ENCODE measurements at regions not wholly inside any gene's neighbourhood (a gene's known extent, or its start where the extent isn't known, plus 50 kb on each side); places are given as distances from the start of the nearest gene placed in this dataset.

DNA sequence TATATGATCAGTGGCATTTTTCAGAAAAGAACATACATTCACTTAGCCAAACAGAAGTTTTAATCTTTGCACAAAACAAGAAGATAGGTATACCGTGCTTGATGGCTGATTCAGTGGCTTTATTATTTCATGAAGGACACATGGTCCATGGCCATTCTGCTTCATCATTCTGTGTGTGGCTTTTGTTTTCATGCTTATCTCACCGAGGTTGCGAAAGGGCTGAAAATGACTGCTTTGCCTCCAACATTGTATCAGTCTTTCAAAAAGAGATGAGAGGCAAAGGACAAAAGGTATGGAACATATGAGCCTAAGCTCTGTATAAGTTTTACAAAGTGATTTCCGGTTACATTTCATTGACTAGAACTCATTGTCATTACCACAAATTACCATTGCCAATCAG, 541.1 kb downstream of the RAB28 start:
- TF ChIP-seq, protein P1, sequence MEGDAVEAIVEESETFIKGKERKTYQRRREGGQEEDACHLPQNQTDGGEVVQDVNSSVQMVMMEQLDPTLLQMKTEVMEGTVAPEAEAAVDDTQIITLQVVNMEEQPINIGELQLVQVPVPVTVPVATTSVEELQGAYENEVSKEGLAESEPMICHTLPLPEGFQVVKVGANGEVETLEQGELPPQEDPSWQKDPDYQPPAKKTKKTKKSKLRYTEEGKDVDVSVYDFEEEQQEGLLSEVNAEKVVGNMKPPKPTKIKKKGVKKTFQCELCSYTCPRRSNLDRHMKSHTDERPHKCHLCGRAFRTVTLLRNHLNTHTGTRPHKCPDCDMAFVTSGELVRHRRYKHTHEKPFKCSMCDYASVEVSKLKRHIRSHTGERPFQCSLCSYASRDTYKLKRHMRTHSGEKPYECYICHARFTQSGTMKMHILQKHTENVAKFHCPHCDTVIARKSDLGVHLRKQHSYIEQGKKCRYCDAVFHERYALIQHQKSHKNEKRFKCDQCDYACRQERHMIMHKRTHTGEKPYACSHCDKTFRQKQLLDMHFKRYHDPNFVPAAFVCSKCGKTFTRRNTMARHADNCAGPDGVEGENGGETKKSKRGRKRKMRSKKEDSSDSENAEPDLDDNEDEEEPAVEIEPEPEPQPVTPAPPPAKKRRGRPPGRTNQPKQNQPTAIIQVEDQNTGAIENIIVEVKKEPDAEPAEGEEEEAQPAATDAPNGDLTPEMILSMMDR (IDR thresholded peaks at IDR 0.05; ENCODE audit: low read depth, low read length, missing control alignments) = no peak
- no peak overlapping the region for H3K4me3 ChIP-seq (replicated peaks; ENCODE audit: low read depth, low read length)
- no peak for DNase-seq (ENCODE audit: extremely low read depth, low read depth)

GRCh38 chr4:12933760-12934221, 550.3 kb downstream of the RAB28 start:
- DNase-seq (ENCODE audit: extremely low read depth, low read depth) = no peak
- TF ChIP-seq, protein P1 (IDR thresholded peaks at IDR 0.05; ENCODE audit: low read depth, low read length, missing control alignments) = no peak

DNA sequence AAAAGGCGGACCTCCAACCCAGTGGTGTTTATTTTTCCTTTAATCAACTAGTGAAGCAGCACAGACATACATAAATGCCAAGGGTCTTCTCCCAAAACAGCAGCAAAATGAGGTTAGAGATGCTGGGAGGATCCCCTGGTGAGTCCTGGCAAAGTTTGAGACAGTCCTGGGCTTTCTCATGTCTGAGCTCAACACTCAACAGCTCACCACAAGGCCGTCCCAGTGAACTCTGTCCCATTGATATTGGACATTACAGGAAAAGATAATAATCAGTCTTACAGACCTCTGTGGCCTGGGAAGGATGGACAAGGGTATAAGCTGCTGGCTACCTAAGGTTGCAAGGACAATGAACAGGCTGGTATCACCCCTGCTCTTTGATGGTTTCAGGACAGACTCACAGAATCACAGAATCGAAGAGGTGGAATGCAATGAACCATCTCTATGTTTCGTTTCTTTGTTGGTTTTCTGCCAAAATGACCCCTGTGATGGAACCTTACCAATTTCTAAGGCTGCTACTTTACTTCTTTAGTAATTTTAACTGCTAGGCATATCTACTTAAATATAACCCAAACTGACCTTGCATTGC, 551.8 kb downstream of the RAB28 start:
- DNase-seq (ENCODE audit: extremely low read depth, low read depth) = no peak
- TF ChIP-seq, protein P1 (IDR thresholded peaks at IDR 0.05; ENCODE audit: low read depth, low read length, missing control alignments) = no peak
- no peak overlapping the region for H3K4me3 ChIP-seq (replicated peaks; ENCODE audit: low read depth, low read length)

More at GRCh38 chr4:12933760-12934221, 550.3 kb downstream of the RAB28 start:
- H3K4me3 ChIP-seq (replicated peaks; ENCODE audit: low read depth, low read length) = no peak overlapping the region

GRCh38 chr4:12929784-12930183, 554.4 kb downstream of the RAB28 start:
- TF ChIP-seq, protein P1 (IDR thresholded peaks at IDR 0.05; ENCODE audit: low read depth, low read length, missing control alignments) = no peak
- H3K4me3 ChIP-seq (replicated peaks; ENCODE audit: low read depth, low read length) = no peak overlapping the region
- DNase-seq (ENCODE audit: extremely low read depth, low read depth) = no peak

GRCh38 chr4:12928751-12929150, 555.4 kb downstream of the RAB28 start:
- no peak overlapping the region for H3K4me3 ChIP-seq (replicated peaks; ENCODE audit: low read depth, low read length)
- TF ChIP-seq, protein P1 (IDR thresholded peaks at IDR 0.05; ENCODE audit: low read depth, low read length, missing control alignments) = no peak
- DNase-seq (ENCODE audit: extremely low read depth, low read depth) = no peak

- no peak for DNase-seq (ENCODE audit: extremely low read depth, low read depth)
Measured at GRCh38 chr4:12926189-12927066, 557.7 kb downstream of the RAB28 start.

More at GRCh38 chr4:12926189-12927066, 557.7 kb downstream of the RAB28 start:
- H3K4me3 ChIP-seq (replicated peaks; ENCODE audit: low read depth, low read length) = no peak overlapping the region
- TF ChIP-seq, protein P1 (IDR thresholded peaks at IDR 0.05; ENCODE audit: low read depth, low read length, missing control alignments) = no peak

Data from HFF-Myc (cell line).